GM20000 (cell line): ENCODE measurements at regions not wholly inside any gene's neighbourhood (a gene's known extent, or its start where the extent isn't known, plus 50 kb on each side); places are given as distances from the start of the nearest gene placed in this dataset.

Experiments used
- DNase-seq: peaks from one replicate; pipeline ENCODE4 v3.0.0; 2012; ENCODE audit warnings: low spot score
- CTCF ChIP-seq: IDR thresholded peaks from 2 replicates; pipeline ENCODE4 v1.5.1; 2012; ENCODE audit warnings: mild to moderate bottlenecking, control low read depth; ENCODE audit errors: extremely low read depth, missing control alignments

- TF ChIP-seq CTCF: no peak
- no peak for DNase-seq
These were observed 292.8 kb downstream of the FRK start for GRCh38 chr6:115767931-115768330.

GRCh38 chr6:115766745-115767462, 293.8 kb downstream of the FRK start:
- no peak for DNase-seq
- TF ChIP-seq CTCF: no peak

GRCh38 chr6:115765966-115766365, 294.7 kb downstream of the FRK start:
- no peak for DNase-seq
- no peak for TF ChIP-seq CTCF

- TF ChIP-seq CTCF: no peak
- DNase-seq: no peak
These were observed 301.6 kb downstream of the FRK start for GRCh38 chr6:115759051-115759450.

GRCh38 chr6:115753446-115753845, 307.2 kb downstream of the FRK start:
- DNase-seq: no peak
- TF ChIP-seq CTCF: no peak

GRCh38 chr6:115750946-115751345, 309.7 kb downstream of the FRK start:
- no peak for TF ChIP-seq CTCF
- DNase-seq: no peak

GRCh38 chr6:115750292-115750691, 310.4 kb downstream of the FRK start:
- no peak for DNase-seq
- TF ChIP-seq CTCF: no peak
